22Rv1 (cell line): ENCODE measurements at regions not wholly inside any gene's neighbourhood (a gene's known extent, or its start where the extent isn't known, plus 50 kb on each side); places are given as distances from the start of the nearest gene placed in this dataset.

ENCODE experiments used
- CTCF ChIP-seq: fragments of 450-650 bp; IDR thresholded peaks from 2 replicates; pipeline ENCODE4 v1.5.1; 2017; ENCODE audit warnings: mild to moderate bottlenecking
- ZFX ChIP-seq: fragments of 450-650 bp; IDR thresholded peaks from 2 replicates; pipeline ENCODE4 v1.6.1; 2017; ENCODE audit warnings: antibody characterized with exemption, borderline replicate concordance

- TF ChIP-seq CTCF (no peak), ZFX (no peak)
These were observed 87.6 kb upstream of the SOX2 start for GRCh38 chr3:181623924-181624694.
